Smooth muscle cell (in vitro differentiated cells): ENCODE measurements at regions not wholly inside any gene's neighbourhood (a gene's known extent, or its start where the extent isn't known, plus 50 kb on each side); places are given as distances from the start of the nearest gene placed in this dataset.

Source experiments
- DNase-seq: peaks from one replicate; lab custom pipeline; 2025; ENCODE audit not compliant: unreplicated experiment; lab: John Stamatoyannopoulos, UW
- H2AFZ ChIP-seq: fragments of 200-600 bp; sonication (generic); 2 replicates; pipeline ENCODE4 v1.6.0; 2016; ENCODE audit warnings: antibody characterized with exemption, low read depth, mild to moderate bottlenecking
- H3F3A ChIP-seq: fragments of 200-600 bp; sonication (generic); 2 replicates; pipeline ENCODE4 v1.6.0; 2017; ENCODE audit warnings: antibody characterized with exemption, low read depth
- H3K27ac ChIP-seq: fragments of 200-600 bp; sonication (generic); 2 replicates; pipeline ENCODE4 v1.5.1; 2016; ENCODE audit warnings: low read depth, mild to moderate bottlenecking
- H3K27me3 ChIP-seq: fragments of 200-600 bp; sonication (generic); 2 replicates; pipeline ENCODE4 v1.6.1; 2016; ENCODE audit warnings: low read depth, mild to moderate bottlenecking
- H3K36me3 ChIP-seq: fragments of 200-600 bp; sonication (generic); 2 replicates; pipeline ENCODE4 v1.5.1; 2016; ENCODE audit warnings: low read depth
- H3K4me1 ChIP-seq: fragments of 200-600 bp; sonication (generic); 2 replicates; pipeline ENCODE4 v1.5.1; 2016; ENCODE audit warnings: low read depth
- H3K4me2 ChIP-seq: fragments of 200-600 bp; sonication (generic); 2 replicates; pipeline ENCODE4 v1.6.0; 2016; ENCODE audit warnings: mild to moderate bottlenecking
- H3K4me3 ChIP-seq: fragments of 200-600 bp; sonication (generic); 2 replicates; pipeline ENCODE4 v1.5.1; 2016; ENCODE audit warnings: mild to moderate bottlenecking
- H3K79me2 ChIP-seq: fragments of 200-600 bp; sonication (generic); 2 replicates; pipeline ENCODE4 v1.6.0; 2016; ENCODE audit warnings: low read depth, mild to moderate bottlenecking
- H3K9ac ChIP-seq: fragments of 200-600 bp; sonication (generic); 2 replicates; pipeline ENCODE4 v1.6.0; 2016; ENCODE audit warnings: low read depth
- H3K9me3 ChIP-seq: fragments of 200-600 bp; sonication (generic); replicated peaks from 2 replicates; pipeline ENCODE4 v1.5.1; 2016; ENCODE audit warnings: low read depth
- H4K20me1 ChIP-seq: fragments of 200-600 bp; sonication (generic); 2 replicates; pipeline ENCODE4 v1.6.0; 2016; ENCODE audit warnings: low read depth
- CTCF ChIP-seq: fragments of 200-600 bp; sonication (generic); IDR thresholded peaks from 2 replicates; pipeline ENCODE4 v1.5.1; 2017; ENCODE audit warnings: borderline replicate concordance, mild to moderate bottlenecking, antibody characterized with exemption; ENCODE audit not compliant: insufficient read depth, poor library complexity, severe bottlenecking
- WGBS: methylation state at CpG from one replicate; pipeline ENCODE4 v1.1.7; 2016; ENCODE audit warnings: low lambda C conversion rate; 5-methylcytosine and 5-hydroxymethylcytosine counted together

GRCh38 chr10:131513901-131514300, 202.4 kb upstream of the TCERG1L start:
- DNase-seq, result no peak
- Histone ChIP-seq H3K27ac (no peak overlapping the region), H3K27me3 (peaks cover 45% of the 10 kb centered on the region), H3K4me2 (peak overlapping the region; percentile 7), H3K9me3 (no peaks in the 10 kb centered on the region), H3K79me2 (no peaks in the 10 kb centered on the region), H3F3A (no peaks in the 10 kb centered on the region), H4K20me1 (peaks cover 8% of the 10 kb centered on the region), H2AFZ (no peak overlapping the region), H3K9ac (no peak overlapping the region), H3K36me3 (no peaks in the 10 kb centered on the region), H3K4me3 (no peak overlapping the region), H3K4me1 (peaks cover 7% of the 10 kb centered on the region)
- no peak for TF ChIP-seq CTCF
- 76% methylated on average over 8 of the region's 8 CpGs for WGBS

DNA sequence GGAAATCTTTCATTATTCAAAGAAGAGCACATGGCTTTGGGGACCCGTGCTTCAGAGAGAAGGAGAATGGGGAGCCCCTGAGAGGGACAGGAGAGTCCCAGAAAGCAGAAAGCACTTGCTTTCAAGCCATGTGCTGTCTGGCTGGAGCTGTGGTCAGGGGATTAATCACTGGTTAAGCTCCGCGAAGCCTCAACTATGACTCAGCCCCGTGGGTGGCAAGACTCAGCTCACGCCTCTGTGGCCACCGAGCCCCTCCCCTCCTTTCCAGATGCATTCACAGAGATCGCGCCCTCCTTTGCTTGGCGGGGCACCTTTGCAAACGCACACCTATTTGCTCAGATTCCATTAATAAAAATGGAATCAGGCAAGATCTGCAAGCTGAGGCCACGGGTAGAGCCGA, 202.9 kb upstream of the TCERG1L start:
- no peak overlapping the region for H2AFZ ChIP-seq
- H3K27ac ChIP-seq, result no peak overlapping the region
- no peaks in the 10 kb centered on the region for H3K36me3 ChIP-seq
- no peak overlapping the region for H3K4me3 ChIP-seq
- no peaks in the 10 kb centered on the region for H3K9me3 ChIP-seq
- peaks cover 50% of the 10 kb centered on the region for H3K27me3 ChIP-seq
- peaks cover 7% of the 10 kb centered on the region for H3K4me1 ChIP-seq
- 25% methylated on average over 12 of the region's 12 CpGs for WGBS
- no peak for TF ChIP-seq CTCF
- peak overlapping the region; percentile 7 for H3K4me2 ChIP-seq
- H4K20me1 ChIP-seq, result peaks cover 8% of the 10 kb centered on the region
- no peak overlapping the region for H3K9ac ChIP-seq
- H3F3A ChIP-seq, result no peaks in the 10 kb centered on the region
- DNase-seq, result no peak
- H3K79me2 ChIP-seq, result no peaks in the 10 kb centered on the region

DNA sequence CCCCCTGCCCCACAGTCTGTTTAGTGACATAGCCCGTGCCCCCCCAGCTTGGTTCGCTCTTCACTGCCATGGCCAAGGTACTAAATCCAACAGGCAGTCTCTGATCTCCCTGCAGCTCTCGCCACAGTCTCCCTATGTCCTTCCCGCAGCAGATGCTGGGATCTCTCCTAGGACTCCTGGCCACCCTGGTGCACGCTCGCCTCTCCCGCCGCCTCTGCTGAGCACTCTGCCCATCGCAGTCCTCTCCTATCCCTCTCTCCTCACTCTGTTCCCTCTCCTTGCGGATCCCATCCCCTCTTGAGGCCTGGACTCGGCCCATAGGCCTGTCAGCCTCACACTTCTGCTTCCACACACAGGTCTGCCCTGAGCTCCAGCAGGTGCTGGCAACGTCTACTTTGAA, 204.8 kb upstream of the TCERG1L start:
- H3K36me3 ChIP-seq, result no peaks in the 10 kb centered on the region
- H3F3A ChIP-seq, result no peaks in the 10 kb centered on the region
- H3K9ac ChIP-seq, result no peak overlapping the region
- H3K4me1 ChIP-seq, result peaks cover 7% of the 10 kb centered on the region
- H4K20me1 ChIP-seq, result peaks cover 8% of the 10 kb centered on the region
- H2AFZ ChIP-seq, result no peak overlapping the region
- WGBS, result 92% methylated on average over 12 of the region's 12 CpGs
- no peaks in the 10 kb centered on the region for H3K9me3 ChIP-seq
- peaks cover 60% of the 10 kb centered on the region for H3K27me3 ChIP-seq
- H3K79me2 ChIP-seq, result no peaks in the 10 kb centered on the region
- H3K4me2 ChIP-seq, result no peak overlapping the region
- H3K27ac ChIP-seq, result no peak overlapping the region
- no peak for DNase-seq
- TF ChIP-seq CTCF, result no peak
- no peak overlapping the region for H3K4me3 ChIP-seq

DNA sequence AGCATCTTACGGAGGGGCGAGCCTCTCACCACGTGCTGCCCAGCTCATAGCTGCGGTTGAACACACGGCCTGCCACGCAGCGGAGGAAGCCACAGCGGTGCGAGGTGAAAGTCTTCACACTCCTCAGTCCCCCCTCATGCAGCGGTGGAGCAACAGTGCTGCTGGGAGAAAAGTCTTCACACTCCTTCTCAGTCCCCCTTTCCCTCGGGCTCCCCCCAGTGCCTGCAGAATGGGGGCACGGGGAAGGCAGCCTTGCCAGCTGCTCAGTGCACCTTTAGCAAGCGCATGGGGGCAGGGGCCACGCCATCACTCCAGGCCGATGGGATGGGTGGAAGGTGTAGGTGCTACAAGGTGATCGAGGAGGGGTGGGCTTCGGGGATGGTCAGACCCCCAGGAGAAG, 206.3 kb upstream of the TCERG1L start:
- Histone ChIP-seq H2AFZ (no peak overlapping the region), H3K9ac (no peak overlapping the region), H3K79me2 (no peaks in the 10 kb centered on the region), H3K4me3 (no peak overlapping the region), H4K20me1 (peaks cover 8% of the 10 kb centered on the region), H3F3A (no peaks in the 10 kb centered on the region), H3K4me2 (no peak overlapping the region), H3K4me1 (peaks cover 7% of the 10 kb centered on the region), H3K9me3 (no peaks in the 10 kb centered on the region), H3K36me3 (no peaks in the 10 kb centered on the region), H3K27me3 (peaks cover 65% of the 10 kb centered on the region), H3K27ac (no peak overlapping the region)
- DNase-seq, result no peak
- 92% methylated on average over 17 of the region's 17 CpGs for WGBS
- no peak for TF ChIP-seq CTCF
